ENCODE measurements at regions not wholly inside any gene's neighbourhood (a gene's known extent, or its start where the extent isn't known, plus 50 kb on each side); places are given as distances from the start of the nearest gene placed in this dataset.

DNA sequence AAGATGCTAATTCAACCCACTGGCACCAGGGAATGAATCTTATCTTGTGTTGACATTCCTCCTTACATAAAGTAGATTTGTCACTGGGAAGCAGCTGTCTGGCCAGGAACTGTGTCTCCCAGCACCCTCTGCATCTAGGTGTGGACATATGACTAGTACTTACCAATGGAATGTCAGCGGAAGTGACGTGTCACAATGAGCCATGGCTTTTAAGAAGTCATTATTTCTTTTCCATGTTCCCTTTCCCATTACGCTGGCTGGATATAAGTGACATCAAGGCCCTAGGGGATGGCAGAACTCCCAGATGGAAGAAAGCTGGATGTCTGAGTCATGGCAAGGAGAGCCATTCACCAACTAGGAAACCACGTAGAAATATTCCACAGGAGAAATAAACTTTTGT, 84.7 kb upstream of the MAST4 start:
- H3K27me3 ChIP-seq (replicated peaks in 1 of 2; ENCODE audit: control insufficient read depth in 2 of 2, extremely low read depth in 1 of 2, insufficient read depth in 2 of 2, low read length in 1 of 2) = no peaks in the 10 kb centered on the region
- peaks cover 0 to 1% of the 10 kb centered on the region in 2 donors for H3K27me3 Mint-ChIP-seq
- H3K27ac ChIP-seq (ENCODE audit: low read length) = no peak overlapping the region
- no peaks in the 10 kb centered on the region for H3K4me1 ChIP-seq (ENCODE audit: control insufficient read depth in 1 of 2, extremely low read depth in 1 of 2, insufficient read depth in 2 of 2, low read length in 2 of 2)
- no peaks in the 10 kb centered on the region for H3K9me3 ChIP-seq
- H3K36me3 Mint-ChIP-seq = no peaks in the 10 kb centered on the region
- H3K4me3 Mint-ChIP-seq = no peak overlapping the region
- DNase-seq (no peak), ATAC-seq (replicated peaks in 1 of 4) (no peak)
- WGBS (ENCODE audit: insufficient coverage) = no CpG with 5 or more reads among the region's 4 CpGs
- peaks cover 0 to 7% (median 0%) of the 10 kb centered on the region in 3 donors for H3K4me1 Mint-ChIP-seq
- ChIA-PET POLR2A (no interaction called here), CTCF (no interaction called here)
- no peak overlapping the region for H3K4me3 ChIP-seq (ENCODE audit: control insufficient read depth in 1 of 2, extremely low read depth in 1 of 2, low read length in 1 of 2)
- H3K9me3 Mint-ChIP-seq = no peaks in the 10 kb centered on the region
- H3K36me3 ChIP-seq (ENCODE audit: control insufficient read depth in 2 of 2, extremely low read depth in 1 of 2, insufficient read depth in 1 of 2, low read length in 1 of 2) = no peaks in the 10 kb centered on the region
- no peak overlapping the region for H3K27ac Mint-ChIP-seq

- ChIA-PET POLR2A (no interaction called here), CTCF (no interaction called here)
- H3K4me1 Mint-ChIP-seq = peaks cover 0 to 7% (median 0%) of the 10 kb centered on the region in 3 donors
- DNase-seq = no peak
- Histone ChIP-seq H3K27ac (ENCODE audit: low read length) (no peak overlapping the region), H3K4me1 (ENCODE audit: control insufficient read depth in 1 of 2, extremely low read depth in 1 of 2, insufficient read depth in 2 of 2, low read length in 2 of 2) (no peaks in the 10 kb centered on the region), H3K27me3 (replicated peaks in 1 of 2; ENCODE audit: control insufficient read depth in 2 of 2, extremely low read depth in 1 of 2, insufficient read depth in 2 of 2, low read length in 1 of 2) (no peaks in the 10 kb centered on the region), H3K9me3 (no peaks in the 10 kb centered on the region), H3K36me3 (ENCODE audit: control insufficient read depth in 2 of 2, extremely low read depth in 1 of 2, insufficient read depth in 1 of 2, low read length in 1 of 2) (no peaks in the 10 kb centered on the region), H3K4me3 (ENCODE audit: control insufficient read depth in 1 of 2, extremely low read depth in 1 of 2, low read length in 1 of 2) (no peak overlapping the region)
- peaks cover 0 to 1% of the 10 kb centered on the region in 2 donors for H3K27me3 Mint-ChIP-seq
- H3K36me3 Mint-ChIP-seq = no peaks in the 10 kb centered on the region
- 17% methylated on average over 1 of the region's 3 CpGs for WGBS (ENCODE audit: insufficient coverage)
- H3K9me3 Mint-ChIP-seq = no peaks in the 10 kb centered on the region
- no peak for ATAC-seq (replicated peaks in 1 of 4)
- no peak overlapping the region for H3K27ac Mint-ChIP-seq
- H3K4me3 Mint-ChIP-seq = no peak overlapping the region
Observed at GRCh38 chr5:66513130-66513529, 83.1 kb upstream of the MAST4 start.

DNA sequence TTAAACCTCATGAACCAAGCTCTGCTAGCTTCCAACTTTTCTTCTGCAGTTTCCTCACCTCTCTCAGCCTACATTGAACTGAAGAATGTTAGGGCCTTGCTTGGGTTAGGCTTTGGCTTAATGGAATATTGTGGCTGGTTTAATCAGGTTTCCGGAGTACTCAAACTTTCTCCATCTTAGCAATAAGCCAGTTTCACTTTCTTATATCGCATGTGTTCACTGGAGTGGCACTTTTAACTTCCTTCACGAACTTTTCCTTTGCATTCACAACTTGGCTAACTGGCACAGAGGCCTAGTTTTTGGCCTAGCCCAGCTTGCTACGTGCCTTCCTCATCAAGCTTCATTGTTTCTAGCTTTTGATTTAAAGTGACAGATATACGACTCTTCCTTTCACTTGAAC, 81.0 kb upstream of the MAST4 start:
- H3K36me3 ChIP-seq (ENCODE audit: control insufficient read depth in 2 of 2, extremely low read depth in 1 of 2, insufficient read depth in 1 of 2, low read length in 1 of 2) = no peaks in the 10 kb centered on the region
- ATAC-seq (replicated peaks in 1 of 4) = no peak
- no peaks in the 10 kb centered on the region for H3K9me3 ChIP-seq
- DNase-seq = no peak
- H3K4me1 ChIP-seq (ENCODE audit: control insufficient read depth in 1 of 2, extremely low read depth in 1 of 2, insufficient read depth in 2 of 2, low read length in 2 of 2) = no peaks in the 10 kb centered on the region
- no peak overlapping the region for H3K27ac ChIP-seq (ENCODE audit: low read length)
- Mint-ChIP-seq H3K27ac (no peak overlapping the region), H3K27me3 (no peaks in the 10 kb centered on the region), H3K9me3 (peaks cover 0 to 2% (median 0%) of the 10 kb centered on the region in 3 donors), H3K36me3 (no peaks in the 10 kb centered on the region), H3K4me1 (peaks cover 0 to 7% (median 0%) of the 10 kb centered on the region in 3 donors), H3K4me3 (no peak overlapping the region)
- no peak overlapping the region for H3K4me3 ChIP-seq (ENCODE audit: control insufficient read depth in 1 of 2, extremely low read depth in 1 of 2, low read length in 1 of 2)
- POLR2A ChIA-PET = no interaction called here
- H3K27me3 ChIP-seq (replicated peaks in 1 of 2; ENCODE audit: control insufficient read depth in 2 of 2, extremely low read depth in 1 of 2, insufficient read depth in 2 of 2, low read length in 1 of 2) = no peaks in the 10 kb centered on the region
- CTCF ChIA-PET = no interaction called here
- WGBS (ENCODE audit: insufficient coverage) = 81% methylated on average over 3 of the region's 5 CpGs

DNA sequence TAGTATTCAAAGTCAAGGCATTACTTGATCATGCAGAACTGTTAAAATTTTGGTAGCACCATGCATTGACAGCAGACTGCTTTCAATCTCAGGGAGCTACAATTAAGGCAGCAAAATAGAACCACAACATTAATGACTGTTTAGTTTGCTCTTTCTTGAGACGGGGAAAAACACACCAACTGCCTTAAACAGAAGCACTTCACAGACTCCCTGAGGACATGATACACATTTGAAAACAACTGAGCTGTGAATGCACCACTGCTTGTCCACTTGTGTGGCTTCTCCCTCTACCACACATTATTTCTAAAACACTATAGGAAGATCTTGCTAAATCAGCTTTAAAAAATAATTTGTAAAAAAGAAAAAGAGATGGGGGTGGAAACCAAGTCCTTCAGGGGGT, 79.6 kb upstream of the MAST4 start:
- Histone ChIP-seq H3K4me1 (ENCODE audit: control insufficient read depth in 1 of 2, extremely low read depth in 1 of 2, insufficient read depth in 2 of 2, low read length in 2 of 2) (no peaks in the 10 kb centered on the region), H3K27ac (ENCODE audit: low read length) (no peak overlapping the region), H3K9me3 (no peaks in the 10 kb centered on the region), H3K4me3 (ENCODE audit: control insufficient read depth in 1 of 2, extremely low read depth in 1 of 2, low read length in 1 of 2) (no peak overlapping the region), H3K36me3 (ENCODE audit: control insufficient read depth in 2 of 2, extremely low read depth in 1 of 2, insufficient read depth in 1 of 2, low read length in 1 of 2) (no peaks in the 10 kb centered on the region), H3K27me3 (replicated peaks in 1 of 2; ENCODE audit: control insufficient read depth in 2 of 2, extremely low read depth in 1 of 2, insufficient read depth in 2 of 2, low read length in 1 of 2) (no peaks in the 10 kb centered on the region)
- Mint-ChIP-seq H3K27me3 (no peaks in the 10 kb centered on the region), H3K9me3 (peaks cover 3 to 14% (median 8%) of the 10 kb centered on the region in 3 donors), H3K4me1 (peaks cover 0 to 7% (median 0%) of the 10 kb centered on the region in 3 donors), H3K4me3 (no peak overlapping the region), H3K27ac (no peak overlapping the region), H3K36me3 (no peaks in the 10 kb centered on the region)
- ATAC-seq (replicated peaks in 1 of 4) = no peak
- no peak for DNase-seq
- ChIA-PET POLR2A (interaction anchor here in 1 of 2 donors (1.0 kb wide), 1 partner anchor 13 kb away, joined by 3 read pairs; no protein-coding TSS in a partner anchor), CTCF (no interaction called here)
- 86% methylated on average over 1 of the region's 1 CpG for WGBS (ENCODE audit: insufficient coverage)

- H3K4me3 ChIP-seq (ENCODE audit: control insufficient read depth in 1 of 2, extremely low read depth in 1 of 2, low read length in 1 of 2) = no peak overlapping the region
- 40% methylated on average over 1 of the region's 2 CpGs for WGBS (ENCODE audit: insufficient coverage)
- DNase-seq (no peak), ATAC-seq (replicated peaks in 1 of 4) (no peak)
- POLR2A ChIA-PET = no interaction called here
- no peaks in the 10 kb centered on the region for H3K4me1 ChIP-seq (ENCODE audit: control insufficient read depth in 1 of 2, extremely low read depth in 1 of 2, insufficient read depth in 2 of 2, low read length in 2 of 2)
- H3K27ac ChIP-seq (ENCODE audit: low read length) = no peak overlapping the region
- no peaks in the 10 kb centered on the region for H3K36me3 ChIP-seq (ENCODE audit: control insufficient read depth in 2 of 2, extremely low read depth in 1 of 2, insufficient read depth in 1 of 2, low read length in 1 of 2)
- H3K27me3 Mint-ChIP-seq = no peaks in the 10 kb centered on the region
- H3K27ac Mint-ChIP-seq = no peak overlapping the region
- H3K4me1 Mint-ChIP-seq = peaks cover 0 to 7% (median 0%) of the 10 kb centered on the region in 3 donors
- peaks cover 3 to 14% (median 8%) of the 10 kb centered on the region in 3 donors for H3K9me3 Mint-ChIP-seq
- H3K9me3 ChIP-seq = no peaks in the 10 kb centered on the region
- no peaks in the 10 kb centered on the region for H3K27me3 ChIP-seq (replicated peaks in 1 of 2; ENCODE audit: control insufficient read depth in 2 of 2, extremely low read depth in 1 of 2, insufficient read depth in 2 of 2, low read length in 1 of 2)
- H3K36me3 Mint-ChIP-seq = no peaks in the 10 kb centered on the region
- no peak overlapping the region for H3K4me3 Mint-ChIP-seq
- CTCF ChIA-PET = no interaction called here
Observed at GRCh38 chr5:66517351-66517750, 78.8 kb upstream of the MAST4 start.

- H3K27me3 Mint-ChIP-seq = no peaks in the 10 kb centered on the region
- Histone ChIP-seq H3K4me3 (ENCODE audit: control insufficient read depth in 1 of 2, extremely low read depth in 1 of 2, low read length in 1 of 2) (no peak overlapping the region), H3K27me3 (replicated peaks in 1 of 2; ENCODE audit: control insufficient read depth in 2 of 2, extremely low read depth in 1 of 2, insufficient read depth in 2 of 2, low read length in 1 of 2) (no peaks in the 10 kb centered on the region), H3K36me3 (ENCODE audit: control insufficient read depth in 2 of 2, extremely low read depth in 1 of 2, insufficient read depth in 1 of 2, low read length in 1 of 2) (no peaks in the 10 kb centered on the region), H3K27ac (ENCODE audit: low read length) (no peak overlapping the region), H3K9me3 (no peaks in the 10 kb centered on the region), H3K4me1 (ENCODE audit: control insufficient read depth in 1 of 2, extremely low read depth in 1 of 2, insufficient read depth in 2 of 2, low read length in 2 of 2) (no peaks in the 10 kb centered on the region)
- CTCF ChIA-PET = no interaction called here
- no peaks in the 10 kb centered on the region for H3K36me3 Mint-ChIP-seq
- no peak overlapping the region for H3K4me3 Mint-ChIP-seq
- DNase-seq (no peak), ATAC-seq (replicated peaks in 1 of 4) (no peak)
- H3K4me1 Mint-ChIP-seq = peaks cover 0 to 7% (median 0%) of the 10 kb centered on the region in 3 donors
- no peak overlapping the region for H3K27ac Mint-ChIP-seq
- POLR2A ChIA-PET = no interaction called here
- peaks cover 3 to 14% (median 8%) of the 10 kb centered on the region in 3 donors for H3K9me3 Mint-ChIP-seq
- 100% methylated on average over 2 of the region's 3 CpGs for WGBS (ENCODE audit: insufficient coverage)
Observed at GRCh38 chr5:66518052-66518451, 78.1 kb upstream of the MAST4 start.

DNA sequence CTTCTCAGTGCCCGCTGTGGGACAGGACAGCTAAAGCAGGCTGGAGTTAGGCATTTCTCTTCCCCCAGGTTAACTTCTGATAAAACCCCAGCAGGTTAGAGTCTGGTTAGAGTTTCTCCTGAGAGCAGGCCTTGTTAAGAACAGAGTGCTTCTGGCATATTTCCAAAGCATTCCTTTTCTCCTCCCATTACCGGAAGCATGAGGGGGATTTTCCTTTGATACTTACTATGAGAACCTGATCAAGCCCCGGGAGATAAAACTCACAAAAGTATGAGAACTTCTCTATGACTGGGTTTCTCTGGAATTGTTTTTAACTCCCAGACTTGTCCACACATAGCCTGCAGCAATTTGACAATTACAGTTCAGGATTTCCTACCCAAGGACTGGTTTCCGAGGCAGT, 77.4 kb upstream of the MAST4 start:
- H3K27ac Mint-ChIP-seq = no peak overlapping the region
- H3K9me3 Mint-ChIP-seq = peaks cover 3 to 14% (median 8%) of the 10 kb centered on the region in 3 donors
- no peaks in the 10 kb centered on the region for H3K36me3 Mint-ChIP-seq
- Histone ChIP-seq H3K27ac (ENCODE audit: low read length) (no peak overlapping the region), H3K4me3 (ENCODE audit: control insufficient read depth in 1 of 2, extremely low read depth in 1 of 2, low read length in 1 of 2) (no peak overlapping the region), H3K27me3 (replicated peaks in 1 of 2; ENCODE audit: control insufficient read depth in 2 of 2, extremely low read depth in 1 of 2, insufficient read depth in 2 of 2, low read length in 1 of 2) (no peaks in the 10 kb centered on the region), H3K9me3 (no peaks in the 10 kb centered on the region), H3K4me1 (ENCODE audit: control insufficient read depth in 1 of 2, extremely low read depth in 1 of 2, insufficient read depth in 2 of 2, low read length in 2 of 2) (no peaks in the 10 kb centered on the region), H3K36me3 (ENCODE audit: control insufficient read depth in 2 of 2, extremely low read depth in 1 of 2, insufficient read depth in 1 of 2, low read length in 1 of 2) (no peaks in the 10 kb centered on the region)
- peaks cover 0 to 7% (median 0%) of the 10 kb centered on the region in 3 donors for H3K4me1 Mint-ChIP-seq
- ChIA-PET POLR2A (no interaction called here), CTCF (no interaction called here)
- no peak for DNase-seq
- no peak for ATAC-seq (replicated peaks in 1 of 4)
- no peak overlapping the region for H3K4me3 Mint-ChIP-seq
- no CpG with 5 or more reads among the region's 4 CpGs for WGBS (ENCODE audit: insufficient coverage)
- H3K27me3 Mint-ChIP-seq = peaks cover 0 to 4% of the 10 kb centered on the region in 2 donors
